ENCODE measurements at regions not wholly inside any gene's neighbourhood (a gene's known extent, or its start where the extent isn't known, plus 50 kb on each side); places are given as distances from the start of the nearest gene placed in this dataset.

- TF ChIP-seq SNAPC4 (CRISPR knock-in tag; IDR thresholded peaks at IDR 0.05) (no peak), CEBPB (IDR thresholded peaks at IDR 0.05; ENCODE audit: borderline replicate concordance, low read depth, low read length) (no peak), GATA4 (IDR thresholded peaks at IDR 0.05; ENCODE audit: borderline replicate concordance, low read depth) (no peak), ZSCAN29 (CRISPR knock-in tag; conservative IDR thresholded peaks at IDR 0.05) (no peak), EHMT2 (IDR thresholded peaks at IDR 0.05; ENCODE audit: borderline replicate concordance, low read depth, low read length) (no peak), SNAPC2 (CRISPR knock-in tag; IDR thresholded peaks at IDR 0.05) (no peak), ZNF180 (CRISPR knock-in tag; IDR thresholded peaks at IDR 0.05; ENCODE audit: borderline replicate concordance, low read depth) (no peak), ZNF362 (CRISPR knock-in tag; IDR thresholded peaks at IDR 0.05; ENCODE audit: borderline replicate concordance) (no peak), MAZ (IDR thresholded peaks at IDR 0.05; ENCODE audit: borderline replicate concordance, low read depth, low read length) (no peak), MAZ (CRISPR knock-in tag; IDR thresholded peaks at IDR 0.05; ENCODE audit: low read depth) (no peak)
Observed at GRCh38 chr13:99829593-99830239, 141.9 kb downstream of the ZIC5 start (continued).
